HEK293 (cell line): ENCODE measurements at regions not wholly inside any gene's neighbourhood (a gene's known extent, or its start where the extent isn't known, plus 50 kb on each side); places are given as distances from the start of the nearest gene placed in this dataset.

Source experiments
- CTCF ChIA-PET: fragments of 350-600 bp; formaldehyde crosslinking; extraction: SDS; loops from one replicate; lab custom pipeline; 2021; ENCODE audit warnings: antibody characterized with exemption; lab: Yijun Ruan, JAX
- POLR2A ChIA-PET: fragments of 300-600 bp; formaldehyde crosslinking; extraction: SDS; loops from one replicate; lab custom pipeline; 2020; ENCODE audit warnings: antibody characterized with exemption, inconsistent platforms; lab: Yijun Ruan, JAX
- H3K27ac ChIP-seq: fragments of 200-500 bp; sonication (Bioruptor generic); 2 replicates; pipeline ENCODE4 v1.5.1; 2014; ENCODE audit warnings: low read depth, low read length, control low read depth, inconsistent platforms; ENCODE audit errors: extremely low read depth
- H3K36me3 ChIP-seq, 2 experiments: fragments of 200-500 bp in 1 of 2; sonication (Bioruptor generic) in 1 of 2; 1 replicate in 1 of 2; 2 replicates in 1 of 2; pipeline ENCODE4 v1.5.1; 2014 to 2017; ENCODE audit warnings: inconsistent platforms in 2 of 2, low read length in 2 of 2; ENCODE audit not compliant: control insufficient read depth in 2 of 2, insufficient read depth in 1 of 2
- H3K4me1 ChIP-seq: fragments of 200-500 bp; sonication (Bioruptor generic); 2 replicates; pipeline ENCODE4 v1.5.1; 2014; ENCODE audit warnings: mild to moderate bottlenecking, low read length, inconsistent platforms; ENCODE audit not compliant: control insufficient read depth, insufficient read depth
- H3K4me3 ChIP-seq: 2 replicates; pipeline ENCODE4 v1.5.1; 2011; ENCODE audit warnings: low read depth, mild to moderate bottlenecking, control low read depth, low read length, moderate library complexity
- H3K9me3 ChIP-seq: fragments of 200-500 bp; sonication (Bioruptor generic); 2 replicates; pipeline ENCODE4 v1.5.1; 2014; ENCODE audit warnings: low read depth, low read length, inconsistent platforms; ENCODE audit not compliant: control insufficient read depth, insufficient read depth
- AEBP2 ChIP-seq: fragments of 450-650 bp; formaldehyde crosslinking; IDR thresholded peaks from 2 replicates; pipeline ENCODE4 v1.5.1; 2016; ENCODE audit warnings: missing biosample characterization, missing genetic modification characterization, borderline replicate concordance
- GLIS2 ChIP-seq: fragments of 450-650 bp; formaldehyde crosslinking; IDR thresholded peaks from 2 replicates; pipeline ENCODE4 v1.5.1; 2016; ENCODE audit warnings: missing biosample characterization, missing genetic modification characterization
- KLF1 ChIP-seq: fragments of 450-650 bp; formaldehyde crosslinking; IDR thresholded peaks from 2 replicates; pipeline ENCODE4 v1.5.1; 2016; ENCODE audit warnings: missing biosample characterization, missing genetic modification characterization
- SCRT2 ChIP-seq: fragments of 450-650 bp; formaldehyde crosslinking; IDR thresholded peaks from 2 replicates; pipeline ENCODE4 v1.5.1; 2016; ENCODE audit warnings: missing biosample characterization, missing genetic modification characterization
- SP3 ChIP-seq: fragments of 450-650 bp; formaldehyde crosslinking; IDR thresholded peaks from 2 replicates; pipeline ENCODE4 v1.5.1; 2016; ENCODE audit warnings: missing biosample characterization, missing genetic modification characterization
- TCF7L2 ChIP-seq: IDR thresholded peaks from 2 replicates; pipeline ENCODE4 v1.6.1; 2011; ENCODE audit warnings: low read depth, mild to moderate bottlenecking, inconsistent platforms, low read length, moderate library complexity, borderline replicate concordance
- ZBTB1 ChIP-seq: fragments of 450-650 bp; formaldehyde crosslinking; IDR thresholded peaks from 2 replicates; pipeline ENCODE4 v1.5.1; 2016; ENCODE audit warnings: missing biosample characterization, missing genetic modification characterization
- ZBTB17 ChIP-seq: fragments of 450-650 bp; formaldehyde crosslinking; IDR thresholded peaks from 2 replicates; pipeline ENCODE4 v1.5.1; 2016; ENCODE audit warnings: missing biosample characterization, missing genetic modification characterization
- ZFP41 ChIP-seq: fragments of 450-650 bp; formaldehyde crosslinking; IDR thresholded peaks from 2 replicates; pipeline ENCODE4 v1.5.1; 2016; ENCODE audit warnings: missing biosample characterization, missing genetic modification characterization, borderline replicate concordance
- ZNF10 ChIP-seq: fragments of 450-650 bp; formaldehyde crosslinking; IDR thresholded peaks from 2 replicates; pipeline ENCODE4 v1.5.1; 2017; ENCODE audit warnings: missing biosample characterization, missing genetic modification characterization
- ZNF18 ChIP-seq: fragments of 450-650 bp; formaldehyde crosslinking; IDR thresholded peaks from 2 replicates; pipeline ENCODE4 v1.5.1; 2016; ENCODE audit warnings: missing biosample characterization, missing genetic modification characterization
- ZNF214 ChIP-seq: fragments of 450-650 bp; formaldehyde crosslinking; IDR thresholded peaks from 2 replicates; pipeline ENCODE4 v1.5.1; 2017; ENCODE audit warnings: missing biosample characterization, mild to moderate bottlenecking, missing genetic modification characterization, borderline replicate concordance
- ZNF239 ChIP-seq: fragments of 450-650 bp; formaldehyde crosslinking; IDR thresholded peaks from 2 replicates; pipeline ENCODE4 v1.5.1; 2016; ENCODE audit warnings: missing biosample characterization, missing genetic modification characterization
- ZNF248 ChIP-seq: fragments of 450-650 bp; formaldehyde crosslinking; IDR thresholded peaks from 2 replicates; pipeline ENCODE4 v1.5.1; 2017; ENCODE audit warnings: missing biosample characterization, missing genetic modification characterization
- ZNF266 ChIP-seq: fragments of 450-650 bp; formaldehyde crosslinking; IDR thresholded peaks from 2 replicates; pipeline ENCODE4 v1.5.1; 2016; ENCODE audit warnings: missing biosample characterization, missing genetic modification characterization, low read depth
- ZNF302 ChIP-seq: fragments of 450-650 bp; formaldehyde crosslinking; IDR thresholded peaks from 2 replicates; pipeline ENCODE4 v1.5.1; 2016; ENCODE audit warnings: missing biosample characterization, missing genetic modification characterization, low read depth
- ZNF354C ChIP-seq: fragments of 450-650 bp; formaldehyde crosslinking; IDR thresholded peaks from 2 replicates; pipeline ENCODE4 v1.5.1; 2016; ENCODE audit warnings: missing biosample characterization, missing genetic modification characterization, low read depth, borderline replicate concordance
- ZNF513 ChIP-seq: fragments of 450-650 bp; IDR thresholded peaks from 2 replicates; pipeline ENCODE4 v1.5.1; 2018; ENCODE audit warnings: missing biosample characterization, missing genetic modification characterization
- ZNF530 ChIP-seq: fragments of 450-650 bp; formaldehyde crosslinking; IDR thresholded peaks from 2 replicates; pipeline ENCODE4 v1.5.1; 2016; ENCODE audit warnings: low read depth, missing biosample characterization, missing genetic modification characterization
- ZNF544 ChIP-seq: fragments of 450-650 bp; formaldehyde crosslinking; IDR thresholded peaks from 2 replicates; pipeline ENCODE4 v1.5.0; 2017; ENCODE audit warnings: missing biosample characterization, missing genetic modification characterization
- ZNF555 ChIP-seq: fragments of 450-650 bp; formaldehyde crosslinking; conservative IDR thresholded peaks from 2 replicates; pipeline ENCODE4 v1.5.1; 2017; ENCODE audit warnings: missing biosample characterization, mild to moderate bottlenecking, missing genetic modification characterization, inconsistent platforms
- ZNF585B ChIP-seq: fragments of 450-650 bp; formaldehyde crosslinking; IDR thresholded peaks from 2 replicates; pipeline ENCODE4 v1.5.1; 2016; ENCODE audit warnings: missing biosample characterization, missing genetic modification characterization
- ZNF658 ChIP-seq: fragments of 450-650 bp; formaldehyde crosslinking; IDR thresholded peaks from 2 replicates; pipeline ENCODE4; 2016; ENCODE audit warnings: missing biosample characterization, missing genetic modification characterization
- ZNF664 ChIP-seq: fragments of 450-650 bp; formaldehyde crosslinking; IDR thresholded peaks from 2 replicates; pipeline ENCODE4 v1.5.1; 2016; ENCODE audit warnings: missing biosample characterization, missing genetic modification characterization
- ZNF76 ChIP-seq: fragments of 450-650 bp; formaldehyde crosslinking; IDR thresholded peaks from 2 replicates; pipeline ENCODE4; 2016; ENCODE audit warnings: low read depth, missing biosample characterization, missing genetic modification characterization, borderline replicate concordance

- POLR2A ChIA-PET = no interaction called here
- H3K27ac ChIP-seq = no peak overlapping the region
- H3K36me3 ChIP-seq = no peaks in the 10 kb centered on the region
- no peak for TF ChIP-seq TCF7L2
- H3K4me1 ChIP-seq = no peaks in the 10 kb centered on the region
- no peak overlapping the region for H3K4me3 ChIP-seq
- no peaks in the 10 kb centered on the region for H3K9me3 ChIP-seq
- CTCF ChIA-PET = no interaction called here
Observed at GRCh38 chr5:111655169-111655924, 101.6 kb downstream of the NREP start.

- no peaks in the 10 kb centered on the region for H3K4me1 ChIP-seq
- H3K4me3 ChIP-seq = no peak overlapping the region
- no peaks in the 10 kb centered on the region for H3K9me3 ChIP-seq
- POLR2A ChIA-PET = no interaction called here
- no peak overlapping the region for H3K27ac ChIP-seq
- H3K36me3 ChIP-seq = no peaks in the 10 kb centered on the region
- TF ChIP-seq ZBTB1 = no peak
- peak; percentile 59 for TF ChIP-seq ZNF585B (tag by site-specific recombination)
- CTCF ChIA-PET = no interaction called here
Observed at GRCh38 chr5:111653408-111653807, 103.6 kb downstream of the NREP start.

- CTCF ChIA-PET = interaction anchor here (0.7 kb wide), 1 partner anchor 94 kb away, joined by 5 read pairs; no protein-coding TSS in a partner anchor
- Histone ChIP-seq H3K4me3 (no peak overlapping the region), H3K9me3 (no peaks in the 10 kb centered on the region), H3K4me1 (no peaks in the 10 kb centered on the region), H3K36me3 (no peaks in the 10 kb centered on the region), H3K27ac (no peak overlapping the region)
- TF ChIP-seq ZNF555 = no peak
- TF ChIP-seq ZNF530 = no peak
- no peak for TF ChIP-seq TCF7L2
- TF ChIP-seq GLIS2 (tag by site-specific recombination) = no peak
- TF ChIP-seq ZNF76 = no peak
- no peak for TF ChIP-seq ZNF302 (tag by site-specific recombination)
- no peak for TF ChIP-seq ZNF214 (tag by site-specific recombination)
- TF ChIP-seq SP3 = no peak
- TF ChIP-seq ZNF658 (tag by site-specific recombination) = no peak
- TF ChIP-seq ZNF664 (tag by site-specific recombination) = no peak
- POLR2A ChIA-PET = no interaction called here
Observed at GRCh38 chr5:111649516-111649915, 107.5 kb downstream of the NREP start.

GRCh38 chr5:111645303-111645838 lies 111.6 kb downstream of the NREP start:
- ChIA-PET CTCF (no interaction called here), POLR2A (no interaction called here)
- Histone ChIP-seq H3K4me1 (no peaks in the 10 kb centered on the region), H3K36me3 (no peaks in the 10 kb centered on the region), H3K27ac (no peak overlapping the region), H3K4me3 (no peak overlapping the region), H3K9me3 (no peaks in the 10 kb centered on the region)
- TF ChIP-seq KLF1 (tag by site-specific recombination) (no peak), ZNF239 (tag by site-specific recombination) (no peak), ZNF10 (tag by site-specific recombination) (no peak), ZNF18 (tag by site-specific recombination) (no peak), AEBP2 (tag by site-specific recombination) (no peak), ZNF544 (no peak), ZNF248 (tag by site-specific recombination) (no peak), ZNF266 (no peak), ZFP41 (tag by site-specific recombination) (no peak), ZNF530 (no peak), SCRT2 (tag by site-specific recombination) (no peak), ZBTB17 (tag by site-specific recombination) (no peak), ZNF354C (tag by site-specific recombination) (no peak), ZNF513 (tag by site-specific recombination) (no peak)
